IMR-90 (cell line): ENCODE measurements at regions not wholly inside any gene's neighbourhood (a gene's known extent, or its start where the extent isn't known, plus 50 kb on each side); places are given as distances from the start of the nearest gene placed in this dataset.

Source experiments
- ATAC-seq: fragments of 200-7000 bp; cut with Tn5 transposase; 2 replicates; pipeline ENCODE4 v1.9.1; 2020; ENCODE audit warnings: low read depth, mild to moderate bottlenecking, moderate library complexity
- BruUV-seq: library from RNA; stranded (reverse); fragments of 400-500 nt; replicated peaks from 2 replicates; lab custom pipeline; 2021; lab: Mats Ljungman, UMichigan
- CTCF ChIA-PET: fragments of 300-600 bp; formaldehyde crosslinking; extraction: SDS; loops from one replicate; lab custom pipeline; 2021; ENCODE audit warnings: antibody characterized with exemption; lab: Yijun Ruan, JAX
- POLR2A ChIA-PET: fragments of 300-600 bp; sonication (Branson Sonifier 250); formaldehyde crosslinking; loops from one replicate; lab custom pipeline; 2022; ENCODE audit warnings: antibody characterized with exemption; ENCODE audit not compliant: unreplicated experiment; lab: Charles Lee
- DNase-seq: peaks from one replicate; pipeline ENCODE4 v3.0.0; 2013
- H2AFZ ChIP-seq: replicated peaks from 2 replicates; pipeline ENCODE3; 2013; ENCODE audit warnings: low read length, mild to moderate bottlenecking; ENCODE audit not compliant: poor library complexity
- H2AK5ac ChIP-seq: 2 replicates; pipeline ENCODE4 v1.6.1; 2013; ENCODE audit warnings: low read depth, low read length, inconsistent platforms
- H2AK9ac ChIP-seq: replicated peaks from 2 replicates; pipeline ENCODE3; 2013; ENCODE audit warnings: mild to moderate bottlenecking, low read depth, low read length, moderate library complexity; ENCODE audit not compliant: poor library complexity
- H2BK120ac ChIP-seq: 2 replicates; pipeline ENCODE4 v1.6.1; 2013; ENCODE audit warnings: low read depth, low read length, inconsistent platforms
- H2BK15ac ChIP-seq: 3 replicates; pipeline ENCODE4 v1.6.1; 2013; ENCODE audit warnings: low read depth, low read length, inconsistent platforms
- H2BK20ac ChIP-seq: 2 replicates; pipeline ENCODE4 v1.6.1; 2013; ENCODE audit warnings: low read depth, mild to moderate bottlenecking, inconsistent platforms, low read length, moderate library complexity
- H2BK5ac ChIP-seq: 2 replicates; pipeline ENCODE4 v1.6.1; 2013; ENCODE audit warnings: mild to moderate bottlenecking, low read depth, low read length, inconsistent platforms; ENCODE audit not compliant: poor library complexity, severe bottlenecking
- H3K14ac ChIP-seq: replicated peaks from 2 replicates; pipeline ENCODE4 v1.6.1; 2013; ENCODE audit warnings: low read depth, low read length, inconsistent platforms
- H3K18ac ChIP-seq: 2 replicates; pipeline ENCODE4 v1.6.1; 2013; ENCODE audit warnings: low read depth, low read length, control low read depth
- H3K23ac ChIP-seq: 2 replicates; pipeline ENCODE4 v1.6.1; 2013; ENCODE audit warnings: low read depth, low read length, inconsistent platforms
- H3K27ac ChIP-seq: 2 replicates; pipeline ENCODE4 v1.5.1; 2013; ENCODE audit warnings: mild to moderate bottlenecking, control low read depth, low read length; ENCODE audit not compliant: insufficient read depth
- H3K27me3 ChIP-seq: 2 replicates; pipeline ENCODE4 v1.6.1; 2013; ENCODE audit warnings: low read length; ENCODE audit not compliant: control insufficient read depth, insufficient read depth
- H3K36me3 ChIP-seq: 2 replicates; pipeline ENCODE4 v1.6.1; 2013; ENCODE audit warnings: low read length, mixed read lengths; ENCODE audit not compliant: control insufficient read depth, insufficient read depth
- H3K4ac ChIP-seq: 2 replicates; pipeline ENCODE4 v1.6.1; 2013; ENCODE audit warnings: low read depth, low read length, inconsistent platforms
- H3K4me1 ChIP-seq: 2 replicates; pipeline ENCODE4 v1.6.1; 2013; ENCODE audit warnings: low read length, mixed read lengths; ENCODE audit not compliant: control insufficient read depth, insufficient read depth
- H3K4me2 ChIP-seq: 2 replicates; pipeline ENCODE4 v1.6.1; 2013; ENCODE audit warnings: low read depth, mild to moderate bottlenecking, control low read depth, low read length, moderate library complexity
- H3K4me3 ChIP-seq: 2 replicates; pipeline ENCODE4 v1.5.1; 2013; ENCODE audit warnings: low read depth, mild to moderate bottlenecking, control low read depth, low read length, moderate library complexity; ENCODE audit not compliant: insufficient read depth
- H3K56ac ChIP-seq: 2 replicates; pipeline ENCODE4 v1.6.1; 2013; ENCODE audit warnings: low read length, inconsistent platforms; ENCODE audit not compliant: insufficient read depth; ENCODE audit errors: extremely low read depth
- H3K79me1 ChIP-seq, 2 experiments: 2 replicates each; pipeline ENCODE4 v1.6.1; 2013; ENCODE audit warnings: low read length in 2 of 2, inconsistent platforms in 1 of 2, low read depth in 1 of 2
- H3K9ac ChIP-seq: 2 replicates; pipeline ENCODE4 v1.6.1; 2013; ENCODE audit warnings: low read depth, low read length, control low read depth
- H3K9me1 ChIP-seq: 2 replicates; pipeline ENCODE4 v1.6.1; 2013; ENCODE audit warnings: low read length, inconsistent platforms; ENCODE audit not compliant: insufficient read depth
- H3K9me3 ChIP-seq: 2 replicates; pipeline ENCODE4 v1.6.1; 2013; ENCODE audit warnings: low read length; ENCODE audit not compliant: control insufficient read depth, insufficient read depth
- H4K20me1 ChIP-seq: 2 replicates; pipeline ENCODE4 v1.6.1; 2013; ENCODE audit warnings: low read length, inconsistent platforms; ENCODE audit not compliant: insufficient read depth
- H4K5ac ChIP-seq: 2 replicates; pipeline ENCODE4 v1.6.1; 2013; ENCODE audit warnings: mild to moderate bottlenecking, low read depth, low read length, control low read depth
- H4K8ac ChIP-seq, 2 experiments: 2 replicates each; pipeline ENCODE4 v1.6.1; 2013; ENCODE audit warnings: low read depth in 2 of 2, low read length in 2 of 2, control low read depth in 1 of 2, inconsistent platforms in 1 of 2
- H4K91ac ChIP-seq: 2 replicates; pipeline ENCODE4 v1.6.1; 2013; ENCODE audit warnings: low read depth, low read length, inconsistent platforms; ENCODE audit not compliant: insufficient read depth
- BHLHE40 ChIP-seq: fragments of 150-350 bp; IDR thresholded peaks from 2 replicates; pipeline ENCODE4 v1.6.1; 2016; ENCODE audit warnings: mild to moderate bottlenecking, low read depth, low read length
- CHD1 ChIP-seq: IDR thresholded peaks from 2 replicates; pipeline ENCODE4 v1.6.1; 2012; ENCODE audit warnings: low read depth, low read length, improper control_type of control experiment
- MAFK ChIP-seq: IDR thresholded peaks from 2 replicates; pipeline ENCODE4 v1.6.1; 2012; ENCODE audit warnings: low read depth, low read length, improper control_type of control experiment
- MXI1 ChIP-seq: IDR thresholded peaks from 2 replicates; pipeline ENCODE4 v1.6.1; 2012; ENCODE audit warnings: low read depth, mild to moderate bottlenecking, low read length, moderate library complexity, borderline replicate concordance
- NFE2L2 ChIP-seq: fragments of 150-350 bp; IDR thresholded peaks from 2 replicates; pipeline ENCODE4 v1.6.1; 2016; ENCODE audit warnings: low read depth, mild to moderate bottlenecking, low read length
- POLR2A ChIP-seq: IDR thresholded peaks from 2 replicates; pipeline ENCODE4 v1.6.1; 2012; ENCODE audit warnings: mild to moderate bottlenecking, low read depth, low read length
- SMC3 ChIP-seq: fragments of 150-350 bp; IDR thresholded peaks from 2 replicates; pipeline ENCODE4 v1.6.1; 2016; ENCODE audit warnings: low read depth, mild to moderate bottlenecking, antibody characterized with exemption, low read length, moderate library complexity
- dilution Hi-C: fragments of 300-500 bp; cut with HindIII; formaldehyde crosslinking; loops from one replicate; pipeline ENCODE4 v1.14.3; 2018; ENCODE audit warnings: low sequenced_read_pairs; ENCODE audit not compliant: unreplicated experiment
- in situ Hi-C: fragments of 300-500 bp; cut with MboI; formaldehyde crosslinking; loops from 3 replicates; pipeline ENCODE4 v1.14.3; 2019; ENCODE audit warnings: low sequenced_read_pairs, inconsistent platforms, mixed read lengths
- intact Hi-C: fragments of 100-400 bp; cut with micrococcal nuclease; formaldehyde crosslinking; loops from 2 replicates; pipeline ENCODE4 v1.10.0; 2022
- TF ChIP-seq, protein P1 (sequence below): conservative IDR thresholded peaks from 2 replicates; pipeline ENCODE4 v1.5.1; 2012; ENCODE audit warnings: mild to moderate bottlenecking, low read depth, low read length, improper control_type of control experiment

DNA sequence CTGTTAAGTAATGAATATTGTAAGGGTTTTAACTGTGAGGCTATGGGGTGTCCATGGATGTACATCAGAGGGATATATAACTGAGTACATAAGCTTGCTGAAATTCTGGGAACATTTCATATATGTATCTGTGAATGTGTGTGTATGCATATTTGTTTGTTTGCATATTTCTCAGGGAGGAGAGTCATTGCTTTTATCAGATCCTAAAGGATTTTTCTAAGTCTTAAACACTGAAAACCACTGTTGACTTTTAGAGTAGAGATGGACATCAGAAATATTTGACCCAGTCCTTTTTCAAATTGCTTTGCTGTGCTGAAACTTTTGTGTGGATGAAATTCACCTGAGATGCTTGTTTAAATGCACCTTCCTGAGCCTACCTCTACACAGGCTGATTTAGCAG is 410.6 kb downstream of the METTL15 start:
- dilution Hi-C loops, result no loop called here
- Histone ChIP-seq H3K9me1 (no peaks in the 10 kb centered on the region), H3K27me3 (no peaks in the 10 kb centered on the region), H3K4me2 (no peak overlapping the region), H2AFZ (no peak overlapping the region), H2AK5ac (no peak overlapping the region), H3K79me1 (no peaks in the 10 kb centered on the region), H2BK15ac (no peak overlapping the region), H3K14ac (no peak overlapping the region), H2BK20ac (no peak overlapping the region; the same call in 1 of the 2 replicates), H2AK9ac (no peak overlapping the region), H3K36me3 (no peaks in the 10 kb centered on the region), H3K27ac (no peak overlapping the region), H3K4ac (no peak overlapping the region), H3K56ac (no peak overlapping the region), H2BK120ac (no peak overlapping the region), H2BK5ac (no peak overlapping the region), H3K18ac (no peak overlapping the region), H3K23ac (no peak overlapping the region), H4K5ac (no peak overlapping the region), H3K9ac (no peak overlapping the region), H3K4me3 (no peak overlapping the region), H4K8ac (no peak overlapping the region), H3K9me3 (no peaks in the 10 kb centered on the region), H4K91ac (no peak overlapping the region), H4K20me1 (no peaks in the 10 kb centered on the region), H3K4me1 (peaks cover 10% of the 10 kb centered on the region)
- DNase-seq, result no peak
- intact Hi-C loops, result no loop called here
- CTCF ChIA-PET, result no interaction called here
- no TSS peak for BruUV-seq
- POLR2A ChIA-PET, result no interaction called here
- ATAC-seq, result no peak; the same call in 1 of the 2 replicates
- in situ Hi-C loops, result no loop called here
- no peak for TF ChIP-seq SMC3
- no peak for TF ChIP-seq NFE2L2
- TF ChIP-seq MXI1, result no peak
- TF ChIP-seq, protein P1, sequence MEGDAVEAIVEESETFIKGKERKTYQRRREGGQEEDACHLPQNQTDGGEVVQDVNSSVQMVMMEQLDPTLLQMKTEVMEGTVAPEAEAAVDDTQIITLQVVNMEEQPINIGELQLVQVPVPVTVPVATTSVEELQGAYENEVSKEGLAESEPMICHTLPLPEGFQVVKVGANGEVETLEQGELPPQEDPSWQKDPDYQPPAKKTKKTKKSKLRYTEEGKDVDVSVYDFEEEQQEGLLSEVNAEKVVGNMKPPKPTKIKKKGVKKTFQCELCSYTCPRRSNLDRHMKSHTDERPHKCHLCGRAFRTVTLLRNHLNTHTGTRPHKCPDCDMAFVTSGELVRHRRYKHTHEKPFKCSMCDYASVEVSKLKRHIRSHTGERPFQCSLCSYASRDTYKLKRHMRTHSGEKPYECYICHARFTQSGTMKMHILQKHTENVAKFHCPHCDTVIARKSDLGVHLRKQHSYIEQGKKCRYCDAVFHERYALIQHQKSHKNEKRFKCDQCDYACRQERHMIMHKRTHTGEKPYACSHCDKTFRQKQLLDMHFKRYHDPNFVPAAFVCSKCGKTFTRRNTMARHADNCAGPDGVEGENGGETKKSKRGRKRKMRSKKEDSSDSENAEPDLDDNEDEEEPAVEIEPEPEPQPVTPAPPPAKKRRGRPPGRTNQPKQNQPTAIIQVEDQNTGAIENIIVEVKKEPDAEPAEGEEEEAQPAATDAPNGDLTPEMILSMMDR, result no peak
- no peak for TF ChIP-seq MAFK
- no peak for TF ChIP-seq BHLHE40
- TF ChIP-seq POLR2A, result no peak
- no peak for TF ChIP-seq CHD1
